Middle frontal gyrus (tissue), 1 donor: ENCODE measurements at regions not wholly inside any gene's neighbourhood (a gene's known extent, or its start where the extent isn't known, plus 50 kb on each side); places are given as distances from the start of the nearest gene placed in this dataset.
A peak's percentile ranks its signal among the peaks of the same experiment; 100 is the strongest.
"Not testable (repeated sequence)": the region's sequence is repeated elsewhere in the genome, so short reads cannot be mapped to it uniquely, and the experiment has no call there.

Source experiments
- DNase-seq: peaks from one replicate; pipeline ENCODE4 v3.0.0-alpha.2; 2015; ENCODE audit warnings: low spot score; ENCODE audit errors: extremely low spot score

- no peak for DNase-seq
These were observed 737.2 kb upstream of the GJE1 start for GRCh38 chr6:141395443-141396008.

GRCh38 chr6:141394565-141395051, 738.1 kb upstream of the GJE1 start:
- no peak for DNase-seq

- no peak for DNase-seq
These were observed 738.6 kb upstream of the GJE1 start for GRCh38 chr6:141394125-141394536.

- no peak for DNase-seq
These were observed 739.2 kb upstream of the GJE1 start for GRCh38 chr6:141393405-141394124.

- not testable (repeated sequence) for DNase-seq
These were observed 741.6 kb upstream of the GJE1 start for GRCh38 chr6:141391135-141391534.

GRCh38 chr6:141388666-141389065, 744.1 kb upstream of the GJE1 start:
- no peak for DNase-seq

- DNase-seq = no peak
These were observed 762.3 kb upstream of the GJE1 start for GRCh38 chr6:141370438-141370837.

GRCh38 chr6:141366796-141367195, 765.9 kb upstream of the GJE1 start:
- not testable (repeated sequence) for DNase-seq

- no peak for DNase-seq
These were observed 768.0 kb upstream of the GJE1 start for GRCh38 chr6:141364694-141365093.

GRCh38 chr6:141364232-141364631, 768.5 kb upstream of the GJE1 start:
- no peak for DNase-seq

- DNase-seq = no peak
These were observed 771.2 kb upstream of the GJE1 start for GRCh38 chr6:141361559-141361958.

GRCh38 chr6:141359953-141360352, 772.8 kb upstream of the GJE1 start:
- no peak for DNase-seq

GRCh38 chr6:141354191-141354955, 778.4 kb upstream of the GJE1 start:
- DNase-seq = no peak

- no peak for DNase-seq
These were observed 781.0 kb upstream of the GJE1 start for GRCh38 chr6:141351721-141352120.

GRCh38 chr6:141349710-141350109, 783.0 kb upstream of the GJE1 start:
- no peak for DNase-seq

- DNase-seq = peak; percentile 24
These were observed 784.7 kb upstream of the GJE1 start for GRCh38 chr6:141347906-141348492.

- DNase-seq = no peak
These were observed 785.6 kb upstream of the GJE1 start for GRCh38 chr6:141347086-141347485.

GRCh38 chr6:141346535-141346934, 786.2 kb upstream of the GJE1 start:
- DNase-seq = no peak

- DNase-seq = no peak
These were observed 795.5 kb upstream of the GJE1 start for GRCh38 chr6:141337191-141337590.

- no peak for DNase-seq
These were observed 797.0 kb upstream of the GJE1 start for GRCh38 chr6:141335477-141336273.

GRCh38 chr6:141326925-141327324, 805.8 kb upstream of the GJE1 start:
- no peak for DNase-seq
